NB4 (cell line): ENCODE measurements at regions not wholly inside any gene's neighbourhood (a gene's known extent, or its start where the extent isn't known, plus 50 kb on each side); places are given as distances from the start of the nearest gene placed in this dataset.

Experiments used
- DNase-seq: peaks from one replicate; pipeline ENCODE4 v3.0.0; 2010; ENCODE audit warnings: low read depth
- H3K4me3 ChIP-seq: one replicate; pipeline ENCODE4 v1.5.1; 2011; ENCODE audit warnings: mild to moderate bottlenecking, low read depth, low read length, moderate library complexity
- CTCF ChIP-seq: IDR thresholded peaks from one replicate; pipeline ENCODE4 v1.5.1; 2012; ENCODE audit warnings: low read depth, low read length
- MAX ChIP-seq: IDR thresholded peaks from 2 replicates; pipeline ENCODE4 v1.6.1; 2011; ENCODE audit warnings: low read depth, low read length
- MYC ChIP-seq: IDR thresholded peaks from 2 replicates; pipeline ENCODE4 v1.6.1; 2011; ENCODE audit warnings: low read depth, low read length
- POLR2A ChIP-seq: IDR thresholded peaks from 2 replicates; pipeline ENCODE4 v1.6.1; 2011; ENCODE audit warnings: mild to moderate bottlenecking; ENCODE audit not compliant: insufficient read length; ENCODE audit errors: extremely low read depth

- no peak overlapping the region for H3K4me3 ChIP-seq
- no peak for DNase-seq
- no peak for TF ChIP-seq POLR2A
- no peak for TF ChIP-seq MAX
- TF ChIP-seq MYC = no peak
- TF ChIP-seq CTCF = no peak
Observed at GRCh38 chr10:131014271-131014670, 297.2 kb downstream of the TCERG1L start.

GRCh38 chr10:131015271-131015670 lies 296.2 kb downstream of the TCERG1L start:
- no peak for DNase-seq

GRCh38 chr10:131016556-131016955 lies 295.0 kb downstream of the TCERG1L start:
- H3K4me3 ChIP-seq = no peak overlapping the region
- DNase-seq = no peak
- TF ChIP-seq CTCF = no peak
- no peak for TF ChIP-seq POLR2A
- no peak for TF ChIP-seq MYC
- no peak for TF ChIP-seq MAX

More at GRCh38 chr10:131015271-131015670, 296.2 kb downstream of the TCERG1L start:
- TF ChIP-seq MYC (no peak), CTCF (no peak)
- no peak overlapping the region for H3K4me3 ChIP-seq

GRCh38 chr10:131017566-131018285 lies 293.8 kb downstream of the TCERG1L start:
- DNase-seq = no peak
- TF ChIP-seq MAX = no peak
- no peak for TF ChIP-seq CTCF
- no peak for TF ChIP-seq MYC
- no peak for TF ChIP-seq POLR2A
- no peak overlapping the region for H3K4me3 ChIP-seq

GRCh38 chr10:131018886-131019500 lies 292.5 kb downstream of the TCERG1L start:
- no peak for TF ChIP-seq POLR2A
- peak; percentile 18 for DNase-seq
- no peak overlapping the region for H3K4me3 ChIP-seq

- no peak for TF ChIP-seq MYC
- no peak for TF ChIP-seq MAX
- TF ChIP-seq CTCF = no peak
- TF ChIP-seq POLR2A = no peak
- no peak for DNase-seq
- H3K4me3 ChIP-seq = no peak overlapping the region
Observed at GRCh38 chr10:131019696-131020095, 291.8 kb downstream of the TCERG1L start.
